Naive thymus-derived CD4-positive, alpha-beta T cell (primary cell): ENCODE measurements at regions not wholly inside any gene's neighbourhood (a gene's known extent, or its start where the extent isn't known, plus 50 kb on each side); places are given as distances from the start of the nearest gene placed in this dataset.

Experiments
- ATAC-seq: fragments of 150-1000 bp; cut with Tn5 transposase; 2 replicates; pipeline ENCODE4 v1.10.0; 2021; ENCODE audit warnings: mild to moderate bottlenecking, moderate library complexity
- CTCF ChIA-PET: fragments of 350-600 bp; sonication (Branson Sonifier 250); formaldehyde crosslinking; loops from one replicate; lab custom pipeline; 2021; ENCODE audit warnings: antibody characterized with exemption; lab: Charles Lee
- POLR2A ChIA-PET: fragments of 350-600 bp; sonication (Branson Sonifier 250); formaldehyde crosslinking; loops from one replicate; lab custom pipeline; 2021; ENCODE audit warnings: antibody characterized with exemption, inconsistent platforms; lab: Charles Lee
- DNase-seq, 9 donors: peaks; one replicate each; pipeline versions ENCODE4 v3.0.0 to v3.0.0-alpha.2; 2020 to 2022; ENCODE audit warnings: mixed read lengths in 1 of 9
- H3K27ac ChIP-seq: one replicate; pipeline ENCODE4 v1.7.0; 2013; ENCODE audit warnings: mild to moderate bottlenecking, low read depth, low read length, moderate library complexity
- H3K27me3 ChIP-seq, 2 donors: one replicate each; pipeline ENCODE4 v1.7.0; 2013; ENCODE audit warnings: low read length in 2 of 2, mild to moderate bottlenecking in 2 of 2, moderate library complexity in 2 of 2; ENCODE audit not compliant: control insufficient read depth in 2 of 2, insufficient read depth in 2 of 2
- H3K36me3 ChIP-seq, 3 experiments: 1 replicate in 2 of 3; 2 replicates in 1 of 3; pipeline ENCODE4 v1.7.0; 2013; ENCODE audit warnings: low read length in 3 of 3, mild to moderate bottlenecking in 3 of 3, moderate library complexity in 1 of 3; ENCODE audit not compliant: insufficient read depth in 3 of 3, control insufficient read depth in 2 of 3
- H3K4me1 ChIP-seq, 2 donors: one replicate each; pipeline ENCODE4 v1.7.0; 2013; ENCODE audit warnings: low read length in 2 of 2, mild to moderate bottlenecking in 2 of 2, moderate library complexity in 1 of 2; ENCODE audit not compliant: control insufficient read depth in 2 of 2, insufficient read depth in 2 of 2
- H3K4me3 ChIP-seq: 2 replicates; pipeline ENCODE4 v1.7.0; 2013; ENCODE audit warnings: mild to moderate bottlenecking, low read length
- H3K9me3 ChIP-seq, 3 experiments: 1 replicate in 2 of 3; 2 replicates in 1 of 3; pipeline ENCODE4 v1.7.0; 2013; ENCODE audit warnings: low read length in 3 of 3; ENCODE audit not compliant: control insufficient read depth in 2 of 3
- H3K27ac Mint-ChIP-seq, 9 donors: one replicate each; pipeline ENCODE4 v1.8.0; 2020 to 2022; ENCODE audit warnings: mixed read lengths in 9 of 9, mild to moderate bottlenecking in 8 of 9, moderate library complexity in 5 of 9, inconsistent platforms in 2 of 9
- H3K27me3 Mint-ChIP-seq, 5 donors: one replicate each; pipeline ENCODE4 v1.8.0; 2021 to 2022; ENCODE audit warnings: mixed read lengths in 5 of 5, mild to moderate bottlenecking in 1 of 5
- H3K36me3 Mint-ChIP-seq, 5 donors: one replicate each; pipeline ENCODE4 v1.8.0; 2020 to 2022; ENCODE audit warnings: mixed read lengths in 5 of 5, mild to moderate bottlenecking in 3 of 5, inconsistent platforms in 1 of 5
- H3K4me1 Mint-ChIP-seq, 7 donors: one replicate each; pipeline ENCODE4 v1.8.0; 2020 to 2022; ENCODE audit warnings: mixed read lengths in 7 of 7, mild to moderate bottlenecking in 3 of 7, inconsistent platforms in 1 of 7
- H3K4me3 Mint-ChIP-seq, 10 donors: one replicate each; pipeline ENCODE4 v1.8.0; 2020 to 2022; ENCODE audit warnings: mild to moderate bottlenecking in 10 of 10, mixed read lengths in 10 of 10, moderate library complexity in 6 of 10, inconsistent platforms in 2 of 10
- H3K9me3 Mint-ChIP-seq, 11 donors: one replicate each; pipeline ENCODE4 v1.8.0; 2020 to 2022; ENCODE audit warnings: mixed read lengths in 11 of 11, mild to moderate bottlenecking in 4 of 11, inconsistent platforms in 1 of 11, moderate library complexity in 1 of 11
- intact Hi-C, 2 donors: fragments of 100-400 bp; cut with micrococcal nuclease; formaldehyde crosslinking; loops; one replicate each; pipeline ENCODE4 v1.15.1; 2023

GRCh38 chr1:5576673-5577065, 415.6 kb downstream of the NPHP4 start:
- Mint-ChIP-seq H3K4me1 (peaks cover 0 to 6% (median 0%) of the 10 kb centered on the region in 7 donors), H3K9me3 (peaks cover 0 to 2% (median 0%) of the 10 kb centered on the region in 11 donors), H3K27ac (no peak overlapping the region), H3K4me3 (no peak overlapping the region), H3K27me3 (peaks cover 0 to 51% (median 21%) of the 10 kb centered on the region in 5 donors), H3K36me3 (no peaks in the 10 kb centered on the region)
- no peak overlapping the region for H3K4me3 ChIP-seq
- no peak for ATAC-seq
- no peak overlapping the region for H3K27ac ChIP-seq
- H3K4me1 ChIP-seq = no peaks in the 10 kb centered on the region
- intact Hi-C loops = no loop called here
- no peaks in the 10 kb centered on the region for H3K36me3 ChIP-seq
- POLR2A ChIA-PET = no interaction called here
- CTCF ChIA-PET = interaction anchor here (0.6 kb wide), 1 partner anchor 28 kb away, joined by 3 read pairs; no protein-coding TSS in a partner anchor
- H3K9me3 ChIP-seq = no peaks in the 10 kb centered on the region
- H3K27me3 ChIP-seq = no peaks in the 10 kb centered on the region
- DNase-seq = no peak

GRCh38 chr1:5576011-5576672, 416.1 kb downstream of the NPHP4 start:
- Histone ChIP-seq H3K4me3 (no peak overlapping the region), H3K27me3 (no peaks in the 10 kb centered on the region), H3K9me3 (no peaks in the 10 kb centered on the region), H3K36me3 (no peaks in the 10 kb centered on the region), H3K27ac (no peak overlapping the region), H3K4me1 (no peaks in the 10 kb centered on the region)
- Mint-ChIP-seq H3K9me3 (peaks cover 0 to 2% (median under 1%) of the 10 kb centered on the region in 11 donors), H3K36me3 (no peaks in the 10 kb centered on the region), H3K4me3 (no peak overlapping the region), H3K27me3 (peaks cover 0 to 46% (median 15%) of the 10 kb centered on the region in 5 donors), H3K27ac (no peak overlapping the region), H3K4me1 (peaks cover 0 to 6% (median 0%) of the 10 kb centered on the region in 7 donors)
- ATAC-seq = no peak
- ChIA-PET CTCF (no interaction called here), POLR2A (no interaction called here)
- intact Hi-C loops = no loop called here
- DNase-seq = no peak

- Histone ChIP-seq H3K36me3 (no peaks in the 10 kb centered on the region), H3K4me3 (no peak overlapping the region), H3K4me1 (no peaks in the 10 kb centered on the region), H3K9me3 (no peaks in the 10 kb centered on the region), H3K27me3 (no peaks in the 10 kb centered on the region), H3K27ac (no peak overlapping the region)
- H3K9me3 Mint-ChIP-seq = peaks cover 0 to 8% (median 2%) of the 10 kb centered on the region in 11 donors
- DNase-seq (peak in 1 of 9 donors; percentile 14), ATAC-seq (no peak)
- peaks cover 0 to 39% (median 9%) of the 10 kb centered on the region in 5 donors for H3K27me3 Mint-ChIP-seq
- H3K36me3 Mint-ChIP-seq = no peaks in the 10 kb centered on the region
- CTCF ChIA-PET = no interaction called here
- H3K4me3 Mint-ChIP-seq = peak overlapping the region in 1 of 10 donors; percentile 0
- intact Hi-C loops = no loop called here
- POLR2A ChIA-PET = no interaction called here
- no peak overlapping the region for H3K27ac Mint-ChIP-seq
- peaks cover 0 to 6% (median 0%) of the 10 kb centered on the region in 7 donors for H3K4me1 Mint-ChIP-seq
Observed at GRCh38 chr1:5575396-5575940, 416.8 kb downstream of the NPHP4 start.

- peaks cover 0 to 14% (median 3%) of the 10 kb centered on the region in 11 donors for H3K9me3 Mint-ChIP-seq
- CTCF ChIA-PET = no interaction called here
- H3K27me3 Mint-ChIP-seq = peaks cover 0 to 36% (median 6%) of the 10 kb centered on the region in 5 donors
- intact Hi-C loops = no loop called here
- H3K4me1 Mint-ChIP-seq = peaks cover 0 to 6% (median 0%) of the 10 kb centered on the region in 7 donors
- Histone ChIP-seq H3K27me3 (no peaks in the 10 kb centered on the region), H3K27ac (no peak overlapping the region), H3K4me1 (no peaks in the 10 kb centered on the region), H3K36me3 (no peaks in the 10 kb centered on the region), H3K4me3 (no peak overlapping the region), H3K9me3 (no peaks in the 10 kb centered on the region)
- H3K36me3 Mint-ChIP-seq = no peaks in the 10 kb centered on the region
- H3K4me3 Mint-ChIP-seq = no peak overlapping the region
- POLR2A ChIA-PET = no interaction called here
- ATAC-seq (no peak), DNase-seq (peak in 1 of 9 donors; percentile 9)
- H3K27ac Mint-ChIP-seq = no peak overlapping the region
Observed at GRCh38 chr1:5574641-5575040, 417.6 kb downstream of the NPHP4 start.

- ATAC-seq = no peak
- Mint-ChIP-seq H3K4me3 (no peak overlapping the region), H3K27me3 (peaks cover 0 to 31% (median 6%) of the 10 kb centered on the region in 5 donors), H3K4me1 (peaks cover 0 to 6% (median 0%) of the 10 kb centered on the region in 7 donors), H3K36me3 (no peaks in the 10 kb centered on the region), H3K27ac (no peak overlapping the region), H3K9me3 (peaks cover 0 to 26% (median 7%) of the 10 kb centered on the region in 11 donors)
- intact Hi-C loops = no loop called here
- Histone ChIP-seq H3K27ac (no peak overlapping the region), H3K4me3 (no peak overlapping the region), H3K9me3 (peaks cover 0 to 3% (median 0%) of the 10 kb centered on the region in 3 experiments), H3K4me1 (no peaks in the 10 kb centered on the region), H3K27me3 (no peaks in the 10 kb centered on the region), H3K36me3 (no peaks in the 10 kb centered on the region)
- no peak for DNase-seq
- POLR2A ChIA-PET = no interaction called here
- CTCF ChIA-PET = no interaction called here
Observed at GRCh38 chr1:5572794-5573193, 419.4 kb downstream of the NPHP4 start.

GRCh38 chr1:5571861-5572401, 420.3 kb downstream of the NPHP4 start:
- Histone ChIP-seq H3K36me3 (no peaks in the 10 kb centered on the region), H3K27me3 (no peaks in the 10 kb centered on the region), H3K27ac (no peak overlapping the region), H3K4me1 (no peaks in the 10 kb centered on the region), H3K4me3 (no peak overlapping the region), H3K9me3 (peaks cover 0 to 3% (median 0%) of the 10 kb centered on the region in 3 experiments)
- POLR2A ChIA-PET = no interaction called here
- intact Hi-C loops = no loop called here
- ATAC-seq (no peak), DNase-seq (no peak)
- H3K27me3 Mint-ChIP-seq = peaks cover 0 to 31% (median 5%) of the 10 kb centered on the region in 5 donors
- H3K9me3 Mint-ChIP-seq = peaks cover 0 to 26% (median 7%) of the 10 kb centered on the region in 11 donors
- H3K4me3 Mint-ChIP-seq = no peak overlapping the region
- H3K36me3 Mint-ChIP-seq = no peaks in the 10 kb centered on the region
- CTCF ChIA-PET = no interaction called here
- peaks cover 0 to 6% (median 0%) of the 10 kb centered on the region in 7 donors for H3K4me1 Mint-ChIP-seq
- H3K27ac Mint-ChIP-seq = no peak overlapping the region
